ENCODE measurements at regions not wholly inside any gene's neighbourhood (a gene's known extent, or its start where the extent isn't known, plus 50 kb on each side); places are given as distances from the start of the nearest gene placed in this dataset.

DNA sequence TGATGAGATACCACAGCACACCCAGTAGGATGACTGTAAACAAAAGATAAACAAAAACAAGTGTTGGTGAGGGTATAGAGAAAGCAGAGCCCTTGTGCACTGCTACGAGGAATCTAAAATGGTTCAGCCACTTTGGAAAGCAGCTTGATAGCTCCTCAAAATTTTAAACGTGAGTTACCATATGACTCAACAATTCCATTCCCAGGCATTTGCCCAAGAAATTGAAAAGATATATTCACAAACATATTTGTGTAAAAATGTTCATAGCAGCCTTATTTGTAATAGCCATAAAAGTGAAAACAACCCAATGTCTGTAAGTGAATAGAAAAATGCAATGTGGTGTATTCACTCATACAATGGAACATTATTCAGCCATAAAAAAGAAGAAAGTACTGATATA is 141.0 kb upstream of the BTBD3 start:
- no peak for DNase-seq

DNA sequence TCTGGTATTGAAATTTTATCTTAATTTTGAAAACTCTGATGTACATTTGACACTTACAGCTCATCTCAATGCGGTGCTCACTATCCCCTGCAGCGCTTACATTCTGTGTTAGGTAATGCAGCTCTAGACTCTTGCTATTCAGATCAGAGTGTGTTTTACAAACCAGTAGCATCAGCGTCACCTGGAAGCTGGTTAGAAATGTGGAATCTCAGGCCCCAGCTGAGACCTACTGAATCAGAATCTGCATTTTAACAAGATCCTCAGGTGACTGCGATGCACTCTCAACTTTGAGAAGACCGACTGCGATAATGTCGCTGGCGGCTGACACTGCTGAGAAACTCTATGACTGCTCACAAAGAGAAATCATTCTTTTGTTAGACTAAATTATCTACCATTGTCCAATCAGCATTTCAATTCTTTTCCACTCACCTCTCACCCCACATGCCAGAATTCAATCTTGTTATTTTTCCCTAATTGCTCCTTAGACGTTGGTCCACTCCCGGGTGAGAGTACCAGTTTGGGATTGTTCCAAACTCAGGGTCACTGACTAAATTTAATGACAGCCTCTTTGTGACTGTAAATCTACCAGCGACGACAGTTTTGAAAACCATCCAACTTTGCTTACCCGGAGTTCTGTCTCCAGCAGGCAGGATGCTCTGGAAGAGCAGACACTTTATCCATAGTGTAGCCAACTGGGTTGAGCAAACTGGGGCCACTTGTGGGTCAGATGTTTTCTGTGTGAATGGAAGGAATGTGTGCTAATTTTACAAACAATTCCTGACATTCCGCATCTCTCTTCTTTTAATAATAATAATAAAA is 140.1 kb upstream of the BTBD3 start:
- no peak for DNase-seq

DNA sequence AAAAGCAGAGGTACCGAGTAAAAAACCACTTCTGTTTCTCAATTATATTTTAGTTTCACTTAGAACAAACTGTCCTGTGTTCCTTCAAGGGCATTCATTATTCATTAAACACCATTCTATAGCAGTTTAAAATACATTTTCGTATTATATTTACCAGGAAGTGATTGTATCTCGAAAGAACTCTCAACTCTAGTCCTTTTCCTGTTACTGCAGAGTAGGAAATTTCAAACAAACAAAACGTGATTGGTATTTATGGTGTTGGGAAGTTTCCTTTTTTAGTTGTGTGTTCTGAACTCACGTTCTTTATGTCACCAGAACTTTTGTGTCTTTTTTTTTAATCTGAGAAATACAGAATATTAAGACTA is 139.5 kb upstream of the BTBD3 start:
- no peak for DNase-seq

DNA sequence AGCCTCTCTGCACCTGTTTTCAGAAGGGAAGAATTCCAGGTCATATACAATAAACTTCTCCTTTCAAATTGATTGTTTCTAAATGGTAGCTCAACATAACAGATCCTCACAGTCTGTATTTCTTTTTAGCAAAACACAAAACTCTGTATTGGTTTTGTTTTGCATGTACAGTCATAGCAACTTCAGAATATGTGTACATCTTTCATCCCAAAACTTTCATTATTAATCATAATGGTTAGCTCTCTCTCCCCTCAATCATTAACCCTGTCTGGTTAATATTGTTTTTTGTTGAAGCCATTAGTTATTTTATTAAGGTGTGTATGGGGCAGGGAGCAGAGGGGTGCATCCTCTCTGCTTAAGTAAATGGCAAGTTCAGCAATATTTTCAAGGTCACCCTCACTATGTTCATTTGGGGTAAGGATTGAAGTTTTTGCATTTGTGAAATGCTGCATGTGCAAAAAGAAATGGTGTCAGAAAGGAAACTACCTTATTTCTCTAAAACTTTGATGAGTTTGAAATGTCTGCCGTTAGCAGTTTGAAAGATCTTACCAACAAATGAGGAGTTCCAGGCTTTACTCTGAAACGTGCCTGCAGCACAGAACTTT is 136.8 kb upstream of the BTBD3 start:
- no peak for DNase-seq

DNA sequence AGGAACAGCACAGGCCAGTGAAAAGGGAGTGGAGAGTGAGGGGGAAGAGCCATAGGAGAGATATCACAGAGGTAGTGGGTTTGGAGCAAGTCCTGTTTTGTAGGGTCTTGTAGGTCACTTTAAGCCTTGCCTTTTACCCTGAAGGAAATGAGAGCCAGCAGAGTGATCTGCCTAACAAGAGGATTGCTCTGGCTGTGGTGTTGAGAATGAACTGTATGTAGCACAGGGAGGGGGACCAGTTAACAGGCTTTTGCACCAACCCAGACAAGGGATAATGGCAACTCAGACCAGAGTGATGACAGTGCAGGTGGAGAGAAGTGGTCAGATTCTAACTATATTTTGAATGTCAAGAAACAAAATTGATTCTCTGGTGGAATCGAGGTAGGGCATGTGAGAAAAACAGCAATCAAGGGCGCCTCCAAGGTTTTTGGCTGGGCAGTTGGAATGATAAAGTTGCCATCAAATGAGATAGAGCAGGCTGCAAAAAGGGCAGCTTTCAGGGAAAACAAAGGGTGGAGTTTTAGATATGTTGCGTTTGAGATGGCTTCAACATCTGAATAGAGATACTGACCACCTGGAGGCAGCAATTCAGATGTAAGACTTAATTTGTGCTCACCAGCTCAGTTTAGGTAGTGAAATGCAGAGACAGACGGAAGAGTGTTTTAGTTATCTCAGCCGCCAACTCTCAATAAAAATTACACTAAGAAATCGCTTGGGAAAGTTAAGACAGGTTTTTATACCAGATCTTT is 134.4 kb upstream of the BTBD3 start:
- DNase-seq = no peak

DNA sequence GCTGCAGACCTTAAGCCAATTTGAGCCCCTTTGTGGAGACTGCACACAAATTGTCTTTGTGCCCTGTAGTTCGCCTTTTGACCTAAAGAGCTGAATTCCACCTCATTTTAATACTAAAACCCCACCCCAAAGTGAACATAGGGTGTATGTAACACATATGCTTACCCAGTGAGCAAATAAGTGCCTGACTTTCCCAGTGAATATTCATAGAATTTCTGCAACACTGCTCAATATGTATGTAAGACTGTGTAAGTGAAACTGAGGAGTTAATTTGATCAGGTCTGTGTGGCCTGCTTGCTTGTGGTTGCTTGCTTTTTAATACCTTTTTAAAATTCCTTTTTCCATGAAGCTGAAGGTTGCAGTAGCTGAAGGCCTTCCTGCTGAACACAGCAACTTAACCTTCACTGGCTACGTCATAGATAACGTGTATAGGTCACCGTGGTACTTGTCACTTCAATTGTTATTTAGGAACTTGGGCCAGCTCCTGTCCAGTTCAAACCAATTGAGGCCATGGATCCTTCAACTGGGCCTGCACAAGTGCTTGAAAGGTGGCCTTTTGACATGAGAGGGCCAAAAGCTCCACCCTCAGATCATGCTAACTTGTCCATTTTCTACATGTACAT is 131.7 kb upstream of the BTBD3 start:
- DNase-seq = no peak

DNA sequence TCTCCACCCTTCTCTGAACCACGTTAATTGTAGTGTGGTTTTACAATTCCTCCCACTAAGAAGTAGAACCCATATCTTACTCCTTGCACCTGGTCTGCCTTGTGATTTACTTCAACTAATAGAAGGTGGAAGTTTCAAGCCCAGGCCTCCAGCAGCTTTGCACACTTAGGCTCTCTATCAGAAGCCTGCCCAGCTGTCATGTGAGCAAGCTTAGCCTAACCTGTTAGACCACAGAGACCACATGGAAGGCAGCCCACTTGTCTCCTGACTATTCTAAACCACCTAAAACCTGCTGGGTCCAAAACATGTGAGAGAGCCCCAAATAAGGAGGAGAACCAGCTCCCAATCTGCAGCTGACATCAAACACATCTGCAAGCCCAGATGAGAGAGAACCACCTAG is 127.6 kb upstream of the BTBD3 start:
- DNase-seq = peak; percentile 70

DNA sequence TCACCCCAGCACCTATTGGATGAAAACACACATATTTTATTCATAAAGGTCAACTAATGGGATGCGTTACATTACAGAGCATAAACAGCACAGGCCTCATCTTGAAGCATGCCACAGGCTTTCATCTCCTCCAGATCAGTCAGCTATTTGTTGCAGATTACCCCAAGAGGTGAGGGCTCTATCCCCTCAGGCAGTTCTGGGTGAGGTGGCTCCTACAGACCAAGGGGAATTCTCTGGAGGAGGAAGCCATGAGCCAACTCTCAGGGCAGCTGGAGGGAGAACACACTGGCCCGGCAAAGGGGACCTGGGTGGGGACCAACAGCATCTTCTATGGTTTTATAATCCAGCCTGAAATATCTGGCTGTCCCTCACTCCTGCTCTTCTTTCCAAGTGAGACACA is 126.4 kb upstream of the BTBD3 start:
- no peak for DNase-seq

DNA sequence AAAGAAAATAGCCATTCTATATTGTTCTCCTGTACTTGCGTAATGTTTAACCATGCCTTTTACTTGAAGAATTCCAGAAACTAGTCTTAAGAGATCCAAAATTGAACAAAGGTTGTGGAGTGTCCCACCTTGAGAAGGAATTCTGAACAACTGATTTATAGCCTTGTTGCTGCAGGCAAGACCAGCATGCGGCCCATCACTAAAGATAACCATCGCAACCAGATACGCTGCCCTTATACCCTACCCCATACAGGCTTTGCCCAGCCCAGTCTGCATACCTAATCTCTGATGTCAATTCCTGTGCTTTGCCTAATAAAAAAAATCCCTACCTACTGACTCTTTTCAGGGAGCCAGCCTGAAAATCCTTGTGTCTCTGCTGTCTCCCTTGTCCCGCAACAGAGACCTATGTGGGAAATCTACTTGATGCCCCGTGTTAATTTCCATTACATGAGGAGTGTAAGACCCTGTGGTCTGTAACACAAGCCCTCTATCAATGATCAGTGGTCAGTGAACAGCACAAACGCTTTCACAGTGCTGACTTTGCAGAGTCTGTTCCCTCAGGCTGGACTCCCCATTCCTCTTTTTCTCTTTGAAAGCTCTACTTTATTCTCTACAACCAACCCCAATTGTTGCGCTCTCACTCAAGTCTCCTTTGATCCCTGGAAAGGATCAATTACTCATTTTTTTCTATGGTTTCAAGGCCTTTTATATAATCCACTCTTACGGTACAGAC is 125.7 kb upstream of the BTBD3 start:
- DNase-seq = no peak

DNA sequence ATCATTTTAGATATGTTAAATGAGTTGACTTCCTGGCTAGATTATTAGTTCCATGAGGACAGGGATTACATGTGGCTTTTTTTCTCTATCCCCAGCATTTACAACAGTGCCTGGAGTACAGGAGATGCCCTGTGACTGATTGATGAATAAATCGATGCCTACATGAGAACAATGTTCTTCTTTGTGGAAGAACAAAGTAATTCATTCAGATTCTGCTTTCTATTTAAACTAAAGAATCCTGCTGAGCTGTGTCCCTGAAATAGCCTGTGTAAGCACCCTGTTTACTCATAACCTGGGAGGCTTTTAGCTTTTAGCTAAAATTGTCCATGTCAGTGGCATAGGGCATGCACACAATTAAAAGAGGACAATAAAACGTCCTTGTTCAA is 125.1 kb upstream of the BTBD3 start:
- DNase-seq = no peak

DNA sequence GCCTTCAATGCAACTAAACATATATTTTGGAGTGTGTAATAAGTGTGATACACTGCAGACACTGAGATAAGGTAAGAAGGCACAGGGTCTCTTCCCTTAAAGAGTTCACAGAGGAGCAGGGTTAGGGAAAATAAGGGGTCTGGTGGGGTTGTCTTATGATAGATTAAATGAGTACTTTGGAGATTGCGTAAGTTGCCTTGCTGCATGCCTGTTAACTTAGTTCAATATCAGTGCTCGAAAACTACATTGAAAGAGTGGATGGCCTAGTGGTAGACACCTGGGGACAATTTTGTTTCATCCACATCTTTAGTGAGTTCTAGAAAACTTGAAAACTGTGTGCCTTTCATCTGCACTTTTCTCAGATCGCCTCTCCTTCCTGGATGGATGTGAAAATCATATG is 123.2 kb upstream of the BTBD3 start:
- DNase-seq = no peak

DNA sequence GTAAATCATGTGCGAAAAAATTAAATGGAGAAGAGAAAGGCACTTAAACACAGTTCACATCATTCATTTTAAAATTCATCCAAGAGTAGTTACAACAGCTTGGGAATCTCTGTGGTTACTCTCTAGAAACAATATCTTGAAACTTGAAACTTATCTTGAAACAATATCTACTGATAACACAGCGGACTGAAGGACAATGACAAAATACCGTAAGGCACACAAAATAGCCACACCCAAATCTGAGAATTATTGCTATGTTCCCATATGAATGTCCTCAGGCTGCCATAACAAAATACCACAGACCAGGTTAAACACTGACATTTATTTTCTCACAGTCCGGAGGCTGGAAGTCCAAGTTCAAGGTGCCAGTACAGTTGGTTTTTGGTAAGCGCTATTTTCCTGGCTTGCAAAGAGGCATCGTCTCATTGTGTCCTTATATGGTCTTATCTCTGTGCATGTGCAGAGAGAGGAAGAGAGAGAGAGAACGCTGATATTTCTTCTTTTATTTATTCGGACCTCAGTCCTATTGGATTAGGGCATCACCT is 122.5 kb upstream of the BTBD3 start:
- no peak for DNase-seq

DNA sequence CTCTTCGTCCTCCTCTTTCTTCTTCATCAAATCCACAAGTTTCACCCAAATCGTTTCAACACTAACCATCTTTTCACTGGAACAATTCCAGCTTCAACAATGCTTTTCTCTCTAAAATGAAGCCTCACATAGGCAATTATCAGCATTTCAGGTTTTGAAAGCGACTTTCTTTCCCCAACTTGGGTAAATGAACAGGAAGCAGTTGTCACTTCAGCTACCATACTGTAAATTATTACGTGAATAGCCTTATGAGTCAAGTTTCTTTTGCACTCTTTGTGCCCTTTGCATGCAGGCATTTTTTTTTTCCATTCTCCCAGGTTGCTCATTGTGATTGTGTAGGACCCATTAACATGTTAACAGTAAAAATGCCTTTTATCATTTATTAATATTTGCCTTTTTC is 121.7 kb upstream of the BTBD3 start:
- DNase-seq = peak; percentile 31

DNA sequence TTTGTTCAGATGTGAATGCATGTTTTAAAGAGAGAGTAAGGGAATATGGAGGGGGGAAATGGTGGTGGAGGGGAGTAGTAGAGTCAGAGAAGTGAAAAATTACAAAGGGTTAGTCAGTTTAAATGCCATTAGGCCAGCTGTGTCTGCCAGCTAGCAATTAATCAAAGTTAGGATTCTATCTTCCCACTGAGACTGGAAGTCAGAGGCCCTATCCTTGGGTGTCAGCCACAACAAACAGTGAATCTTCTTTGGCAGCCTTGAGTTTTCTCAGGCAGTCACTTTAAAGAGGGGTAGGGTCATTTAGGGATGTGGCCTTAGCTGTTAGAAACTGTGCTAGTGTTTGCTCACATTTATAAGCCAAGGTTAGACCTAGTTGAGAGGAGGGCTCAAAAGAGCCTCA is 120.5 kb upstream of the BTBD3 start:
- DNase-seq = no peak

DNA sequence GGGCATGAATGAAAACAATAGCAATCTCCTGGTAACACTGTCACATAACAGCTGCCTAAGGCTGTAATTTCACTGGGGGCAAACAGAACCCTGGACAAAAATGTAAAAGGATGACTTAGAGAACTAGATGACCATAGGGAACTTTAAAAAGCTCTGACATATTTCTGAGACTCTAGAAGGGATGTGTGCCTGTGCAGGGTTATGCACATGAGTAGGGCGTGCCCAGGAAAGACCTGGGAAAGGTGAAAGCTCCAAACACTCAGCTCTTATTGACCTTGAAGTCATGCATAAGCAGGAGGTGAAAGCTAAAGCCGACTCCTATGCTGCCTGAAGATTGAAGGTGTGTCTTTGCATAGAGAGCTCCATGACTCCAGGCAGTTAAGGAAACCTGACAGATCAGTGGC is 118.4 kb upstream of the BTBD3 start:
- no peak for DNase-seq

DNA sequence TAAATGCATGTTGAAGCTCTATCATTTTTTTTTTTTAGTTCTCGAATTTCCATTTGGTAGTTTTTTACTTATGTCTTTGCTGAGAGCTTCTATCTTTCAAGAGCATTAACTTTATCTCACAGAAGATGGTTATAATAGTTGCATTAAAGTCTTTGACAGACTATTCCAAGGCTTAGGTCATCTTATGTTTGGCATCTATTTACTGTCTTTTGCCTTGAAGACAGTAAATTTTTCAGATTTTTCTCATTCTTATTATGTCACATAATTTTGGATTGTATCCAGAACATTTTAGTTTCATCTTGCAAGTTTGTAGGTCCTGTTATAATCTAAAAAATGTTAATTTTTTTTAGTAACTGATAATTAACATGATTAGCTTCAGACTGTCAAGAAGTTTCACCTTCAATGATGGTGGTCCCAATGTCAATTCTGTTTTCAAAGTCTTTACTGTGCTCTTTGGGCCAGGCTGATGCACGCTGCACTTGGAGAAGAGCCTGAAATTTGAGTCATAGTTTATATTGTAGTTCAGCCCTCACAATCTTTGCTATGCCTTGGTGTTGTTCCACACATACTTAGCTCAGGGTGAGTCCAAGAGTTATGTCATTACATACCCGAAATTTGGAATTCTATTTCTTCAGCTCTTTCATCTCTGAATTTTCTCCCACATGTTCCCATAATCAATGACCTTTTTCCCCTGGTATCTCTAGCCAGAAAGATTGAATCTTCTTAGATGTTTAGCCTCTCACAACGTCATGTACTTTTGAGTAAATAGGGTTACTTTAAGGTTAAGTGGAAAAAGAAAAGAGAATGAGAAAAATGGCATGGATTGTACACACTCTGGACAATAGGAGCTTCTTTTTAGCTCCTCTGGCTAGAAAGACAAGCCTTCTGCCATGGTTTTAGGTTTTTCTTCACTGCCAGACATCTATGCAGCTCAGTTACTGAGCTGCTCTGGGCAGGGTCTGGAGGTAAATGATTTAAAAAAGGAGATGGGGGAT is 110.3 kb upstream of the BTBD3 start:
- no peak for DNase-seq

DNA sequence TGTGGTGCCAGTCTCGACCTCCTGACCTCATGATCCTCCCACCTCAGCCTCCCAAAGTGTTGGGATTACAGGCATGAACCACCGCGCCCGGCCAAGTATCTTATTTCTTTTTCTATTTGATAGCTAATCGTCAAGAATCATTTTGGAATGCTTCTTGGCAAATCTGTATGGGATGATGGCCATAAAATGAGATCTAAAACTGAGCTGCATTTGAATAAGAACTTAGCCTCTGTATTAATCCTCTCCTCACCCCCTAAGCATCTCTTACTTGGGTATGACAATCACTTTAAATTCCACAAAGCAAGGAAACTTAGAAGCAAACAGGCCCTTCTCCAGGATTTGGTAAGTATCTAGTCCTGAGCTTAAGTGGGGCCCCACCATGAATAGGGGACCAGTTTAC is 108.9 kb upstream of the BTBD3 start:
- no peak for DNase-seq

DNA sequence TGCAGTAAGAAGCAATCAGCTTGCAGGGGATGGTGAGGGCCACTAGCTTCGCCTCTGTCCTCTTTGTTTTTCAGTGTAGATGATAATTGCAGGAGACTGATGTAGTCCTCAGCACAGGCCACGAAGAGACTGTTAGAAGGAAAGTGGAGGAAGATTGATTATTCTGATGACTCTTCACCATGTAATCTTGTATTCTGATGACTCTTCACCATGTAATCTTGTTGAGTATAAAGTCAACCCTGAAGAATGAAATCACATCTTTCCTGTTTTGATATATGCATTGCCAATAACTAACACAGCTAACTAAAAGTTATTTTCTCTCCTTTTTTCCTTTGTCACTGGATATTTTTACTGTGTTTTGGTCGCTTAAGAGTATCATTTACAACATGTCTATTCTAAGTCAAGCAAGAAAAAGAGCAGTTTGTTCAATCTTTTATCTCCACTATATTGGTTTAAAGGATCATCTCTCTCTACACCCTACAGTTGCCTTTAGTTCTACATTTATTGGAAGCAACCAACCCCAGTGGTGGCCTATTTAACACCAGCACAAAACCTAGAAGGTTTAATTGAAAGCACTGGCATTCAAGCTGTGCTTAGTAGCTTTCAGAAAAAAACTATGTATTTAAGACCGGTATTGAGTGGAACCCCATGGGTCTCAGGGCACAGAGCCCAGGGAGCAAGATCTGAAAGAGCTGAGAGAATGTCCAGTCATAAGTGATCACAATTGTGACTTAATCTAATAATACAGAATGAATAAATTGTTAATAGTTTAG is 107.2 kb upstream of the BTBD3 start:
- DNase-seq = no peak

DNA sequence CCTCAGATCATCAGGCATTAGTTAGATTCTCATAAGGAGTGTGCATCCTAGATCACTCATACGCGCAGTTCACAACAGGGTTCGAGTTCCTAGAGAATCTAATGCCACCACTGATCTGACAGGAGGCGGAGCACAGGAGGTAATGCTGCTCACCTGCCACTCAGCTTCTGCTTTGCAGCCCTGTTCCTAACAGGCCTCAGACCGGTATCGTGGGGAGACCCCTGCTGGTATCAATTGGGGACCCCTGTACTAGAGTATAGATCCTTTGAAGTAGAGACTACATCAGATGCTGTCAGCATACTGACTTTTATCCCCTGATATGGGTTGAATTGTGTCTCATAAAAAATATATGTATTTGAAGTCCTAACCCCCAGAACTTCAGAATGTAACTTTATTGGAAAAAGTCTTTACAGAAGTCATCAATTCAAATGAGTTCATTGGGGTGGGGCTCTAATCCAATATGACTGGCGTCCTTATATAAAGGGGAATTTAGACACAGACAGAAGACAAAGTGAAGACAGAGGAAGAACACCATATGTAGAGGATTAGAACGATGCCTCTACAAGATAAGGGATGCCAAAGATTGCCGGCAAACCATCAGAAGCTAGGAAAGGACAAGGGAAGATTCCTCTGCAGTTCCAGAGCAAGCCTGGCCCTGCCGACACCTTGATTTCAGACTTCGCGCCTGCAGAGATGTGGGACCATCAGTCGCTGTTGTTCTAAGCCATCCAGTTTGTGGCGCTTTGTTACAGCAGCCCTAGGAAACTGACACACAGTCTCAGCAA is 104.4 kb upstream of the BTBD3 start:
- no peak for DNase-seq

DNA sequence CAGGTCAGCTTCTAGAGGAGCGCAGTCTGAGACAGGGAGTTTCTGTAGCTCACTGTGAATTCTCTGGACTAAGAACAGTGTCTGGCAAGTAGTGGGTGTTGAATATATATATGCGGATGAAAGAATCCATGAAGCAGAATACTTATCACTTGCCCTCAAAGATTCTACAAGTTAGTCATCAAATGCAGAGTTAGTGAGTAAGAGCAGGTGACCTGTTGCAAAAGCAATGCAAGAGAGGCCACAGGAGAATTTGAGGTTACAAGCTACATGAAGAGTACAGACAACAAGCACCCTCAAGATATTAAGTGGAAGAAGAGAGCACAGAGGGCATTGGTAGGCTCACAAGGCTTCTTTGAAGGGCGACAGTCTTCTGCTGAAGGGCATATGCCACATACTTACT is 103.4 kb upstream of the BTBD3 start:
- DNase-seq = no peak
